Brain microvascular endothelial cell (primary cell): ENCODE measurements at regions not wholly inside any gene's neighbourhood (a gene's known extent, or its start where the extent isn't known, plus 50 kb on each side); places are given as distances from the start of the nearest gene placed in this dataset.
"Not testable (repeated sequence)": the region's sequence is repeated elsewhere in the genome, so short reads cannot be mapped to it uniquely, and the experiment has no call there.

Experiments used
- DNase-seq: peaks from one replicate; pipeline ENCODE4 v3.0.0-alpha.2; 2020
- H3K27ac ChIP-seq: fragments of 250-450 bp; sonication (Bioruptor Pico); 2 replicates; pipeline ENCODE4 v1.5.1; 2020; ENCODE audit warnings: mild to moderate bottlenecking, moderate library complexity
- H3K27me3 ChIP-seq: fragments of 250-450 bp; sonication (Bioruptor Pico); replicated peaks from 2 replicates; pipeline ENCODE4 v1.5.1; 2020; ENCODE audit warnings: mild to moderate bottlenecking
- H3K36me3 ChIP-seq: fragments of 250-450 bp; sonication (Bioruptor Pico); replicated peaks from 2 replicates; pipeline ENCODE4 v1.5.1; 2020; ENCODE audit warnings: mild to moderate bottlenecking
- H3K4me3 ChIP-seq: 2 replicates; pipeline ENCODE4 v1.5.1; 2011; ENCODE audit warnings: low read depth, mild to moderate bottlenecking, control low read depth, low read length, moderate library complexity
- in situ Hi-C: cut with HindIII; loops from 2 replicates; pipeline ENCODE4 v1.10.0; 2017; ENCODE audit warnings: low sequenced_read_pairs, low pct_ligation_motif_present
- TF ChIP-seq, protein P1 (sequence below): IDR thresholded peaks from 2 replicates; pipeline ENCODE4 v1.5.1; 2011; ENCODE audit warnings: low read depth, mild to moderate bottlenecking, moderate library complexity, low read length, control low read depth, inconsistent platforms; ENCODE audit errors: missing control alignments

DNA sequence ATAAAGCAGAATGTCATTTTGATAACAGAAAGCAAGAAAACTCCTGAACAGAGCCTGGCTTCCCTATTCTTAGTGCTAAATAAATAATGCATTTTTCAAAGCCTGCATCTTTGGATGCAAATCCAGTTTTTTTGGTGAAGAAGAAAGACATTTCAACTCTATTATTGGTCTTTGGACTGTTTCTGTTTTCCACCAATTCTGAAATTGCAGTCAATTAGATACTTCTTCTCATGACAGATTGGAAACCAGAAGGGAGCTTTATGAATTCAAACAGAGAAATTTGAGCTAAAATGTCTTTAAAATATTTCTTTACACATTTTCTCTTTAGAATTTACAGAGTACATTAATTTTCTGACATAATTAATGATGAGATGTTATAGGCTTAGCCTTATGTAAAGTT lies 189.8 kb downstream of the YTHDC2 start:
- TF ChIP-seq, protein P1, sequence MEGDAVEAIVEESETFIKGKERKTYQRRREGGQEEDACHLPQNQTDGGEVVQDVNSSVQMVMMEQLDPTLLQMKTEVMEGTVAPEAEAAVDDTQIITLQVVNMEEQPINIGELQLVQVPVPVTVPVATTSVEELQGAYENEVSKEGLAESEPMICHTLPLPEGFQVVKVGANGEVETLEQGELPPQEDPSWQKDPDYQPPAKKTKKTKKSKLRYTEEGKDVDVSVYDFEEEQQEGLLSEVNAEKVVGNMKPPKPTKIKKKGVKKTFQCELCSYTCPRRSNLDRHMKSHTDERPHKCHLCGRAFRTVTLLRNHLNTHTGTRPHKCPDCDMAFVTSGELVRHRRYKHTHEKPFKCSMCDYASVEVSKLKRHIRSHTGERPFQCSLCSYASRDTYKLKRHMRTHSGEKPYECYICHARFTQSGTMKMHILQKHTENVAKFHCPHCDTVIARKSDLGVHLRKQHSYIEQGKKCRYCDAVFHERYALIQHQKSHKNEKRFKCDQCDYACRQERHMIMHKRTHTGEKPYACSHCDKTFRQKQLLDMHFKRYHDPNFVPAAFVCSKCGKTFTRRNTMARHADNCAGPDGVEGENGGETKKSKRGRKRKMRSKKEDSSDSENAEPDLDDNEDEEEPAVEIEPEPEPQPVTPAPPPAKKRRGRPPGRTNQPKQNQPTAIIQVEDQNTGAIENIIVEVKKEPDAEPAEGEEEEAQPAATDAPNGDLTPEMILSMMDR: no peak
- no peak overlapping the region for H3K27ac ChIP-seq
- H3K36me3 ChIP-seq: no peaks in the 10 kb centered on the region
- in situ Hi-C loops: no loop called here
- DNase-seq: no peak
- H3K4me3 ChIP-seq: no peak overlapping the region
- no peaks in the 10 kb centered on the region for H3K27me3 ChIP-seq

DNA sequence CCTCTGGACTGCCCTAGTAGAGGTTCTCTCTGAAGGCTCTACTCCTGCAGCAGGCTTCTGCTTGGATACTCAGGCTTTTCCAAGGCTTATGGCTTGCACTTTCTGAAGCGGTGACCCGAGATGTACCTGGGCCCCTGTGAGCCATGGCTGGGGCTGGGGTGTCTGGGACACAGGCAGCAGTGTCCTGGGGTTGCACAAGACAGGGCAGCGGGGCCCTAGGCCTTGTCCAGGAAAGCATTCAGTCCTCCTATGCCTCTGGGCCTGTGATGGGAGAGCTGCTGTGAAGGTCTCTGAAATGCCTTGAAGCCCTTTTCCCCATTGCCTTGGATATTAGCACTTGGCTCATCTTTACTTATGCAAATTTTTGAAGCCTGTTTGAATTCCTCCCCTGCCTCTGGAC lies 192.2 kb downstream of the YTHDC2 start:
- TF ChIP-seq, protein P1: no peak
- no peak overlapping the region for H3K27ac ChIP-seq
- H3K4me3 ChIP-seq: no peak overlapping the region
- in situ Hi-C loops: no loop called here
- H3K36me3 ChIP-seq: no peaks in the 10 kb centered on the region
- no peak for DNase-seq
- no peaks in the 10 kb centered on the region for H3K27me3 ChIP-seq

DNA sequence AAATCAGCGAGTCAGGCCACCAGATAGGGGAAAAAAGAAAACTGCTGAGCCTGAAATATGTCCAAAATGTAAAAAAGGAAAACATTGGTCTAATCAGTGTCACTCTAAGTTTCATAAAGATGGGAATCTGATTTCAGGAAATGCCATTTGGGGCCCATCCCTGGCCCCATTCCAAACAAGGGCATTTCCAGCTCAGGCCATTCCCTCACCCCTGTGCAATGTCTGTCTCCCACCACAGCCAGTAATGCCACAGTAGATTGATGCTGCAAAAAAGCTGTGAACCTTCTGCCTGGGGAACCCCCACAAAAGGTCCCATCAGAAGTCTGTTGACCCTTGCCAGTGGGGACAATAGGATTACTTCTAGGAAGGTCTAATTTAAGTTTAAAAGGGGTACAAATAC lies 199.6 kb downstream of the YTHDC2 start:
- Histone ChIP-seq H3K36me3 (no peaks in the 10 kb centered on the region), H3K4me3 (no peak overlapping the region), H3K27me3 (no peaks in the 10 kb centered on the region), H3K27ac (no peak overlapping the region)
- in situ Hi-C loops: no loop called here
- TF ChIP-seq, protein P1: no peak
- no peak for DNase-seq

DNA sequence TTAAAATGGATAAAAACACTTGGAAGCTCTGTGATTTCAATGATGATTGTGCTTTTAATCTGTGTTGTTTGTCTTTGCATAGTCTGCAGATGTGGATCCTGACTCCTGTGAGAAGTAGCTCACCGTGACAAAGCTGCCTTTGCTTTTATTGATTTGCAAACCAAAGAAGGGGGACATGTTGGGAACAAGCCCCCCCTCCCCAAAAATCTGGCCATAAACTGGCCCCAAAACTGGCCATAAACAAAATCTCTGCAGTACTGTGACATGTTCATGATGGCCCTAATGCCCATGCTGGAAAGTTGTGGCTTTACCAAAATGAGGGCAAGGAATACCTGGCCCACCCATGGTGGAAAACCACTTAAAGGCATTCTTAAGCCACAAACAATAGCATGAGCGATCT lies 202.4 kb downstream of the YTHDC2 start:
- H3K4me3 ChIP-seq, H3K27ac ChIP-seq, H3K27me3 ChIP-seq, H3K36me3 ChIP-seq, in situ Hi-C loops, DNase-seq: not testable (repeated sequence)

DNA sequence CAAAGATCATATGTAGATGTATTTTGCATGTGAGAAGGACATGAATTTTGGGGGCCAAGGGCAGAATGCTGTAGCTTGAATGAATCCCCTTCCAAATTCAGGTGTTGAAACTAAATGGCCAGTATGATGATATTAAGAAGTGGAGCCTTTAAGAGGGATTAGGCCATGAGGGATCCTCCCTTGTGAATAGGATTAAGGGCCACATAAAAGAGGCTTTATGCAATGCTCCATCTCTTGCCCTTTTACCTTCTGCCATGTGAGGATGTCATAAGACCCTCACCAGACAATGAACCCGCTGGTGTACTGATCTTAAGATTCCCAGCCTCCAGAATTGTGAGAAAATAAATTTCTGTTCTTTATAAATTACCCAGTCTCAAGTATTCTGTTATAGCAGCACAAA lies 206.1 kb downstream of the YTHDC2 start:
- H3K36me3 ChIP-seq: no peaks in the 10 kb centered on the region
- H3K27ac ChIP-seq: no peak overlapping the region
- in situ Hi-C loops: no loop called here
- TF ChIP-seq, protein P1: no peak
- H3K27me3 ChIP-seq: no peaks in the 10 kb centered on the region
- H3K4me3 ChIP-seq: no peak overlapping the region
- no peak for DNase-seq

DNA sequence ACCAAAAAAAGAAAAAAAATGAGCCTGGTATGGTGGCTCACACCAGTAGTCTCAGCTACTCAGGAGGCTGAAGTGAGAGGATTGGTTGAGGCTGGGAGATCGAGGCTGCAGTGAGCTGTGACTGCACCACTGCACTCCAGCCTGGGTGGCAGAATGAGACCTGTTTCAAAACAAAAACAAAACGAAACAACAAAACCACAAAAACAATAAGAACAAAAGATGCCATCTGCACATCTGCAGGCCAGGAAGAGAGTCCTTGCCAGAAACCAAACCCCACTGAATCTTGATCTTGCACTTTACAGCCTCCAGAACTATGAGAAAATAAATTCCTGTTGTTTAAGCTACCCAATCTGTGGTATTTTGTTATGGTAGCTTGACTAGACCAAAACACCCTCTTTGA lies 207.7 kb downstream of the YTHDC2 start:
- Histone ChIP-seq H3K36me3 (no peaks in the 10 kb centered on the region), H3K4me3 (no peak overlapping the region), H3K27me3 (no peaks in the 10 kb centered on the region), H3K27ac (no peak overlapping the region)
- in situ Hi-C loops: no loop called here
- no peak for DNase-seq
- TF ChIP-seq, protein P1: no peak

DNA sequence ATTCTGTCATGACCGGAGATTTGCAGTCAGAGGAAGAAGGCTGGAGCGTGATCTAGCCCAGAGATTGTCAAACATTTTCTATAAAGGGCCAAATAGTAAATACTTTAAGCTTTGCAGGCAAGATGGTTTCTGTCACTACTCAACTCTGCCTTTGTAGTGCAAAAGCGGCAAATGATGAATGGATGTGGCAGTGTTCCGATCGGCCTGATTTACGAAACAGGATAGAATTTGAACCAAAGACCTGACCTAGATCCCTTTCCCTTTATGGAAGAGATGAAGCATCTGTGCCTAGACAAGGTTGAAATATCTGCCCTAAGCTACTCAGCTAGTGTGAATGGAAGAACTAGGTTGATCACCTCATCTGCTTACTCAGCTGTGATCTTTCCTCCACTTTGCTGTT lies 209.5 kb downstream of the YTHDC2 start:
- Histone ChIP-seq H3K27me3 (no peaks in the 10 kb centered on the region), H3K27ac (no peak overlapping the region), H3K36me3 (no peaks in the 10 kb centered on the region), H3K4me3 (no peak overlapping the region)
- TF ChIP-seq, protein P1: no peak
- DNase-seq: no peak
- in situ Hi-C loops: no loop called here
